Fibroblast of skin of left quadriceps (primary cell): ENCODE measurements at regions not wholly inside any gene's neighbourhood (a gene's known extent, or its start where the extent isn't known, plus 50 kb on each side); places are given as distances from the start of the nearest gene placed in this dataset.

Experiments used
- DNase-seq, 2 experiments: peaks; one replicate each; pipeline ENCODE4 v3.0.0-alpha.2; 2013; ENCODE audit warnings: low read depth in 2 of 2

GRCh38 chr6:90928051-90928450 is 341.2 kb upstream of the MAP3K7 start:
- no peak for DNase-seq

GRCh38 chr6:90925726-90926125 is 338.9 kb upstream of the MAP3K7 start:
- no peak for DNase-seq

- no peak for DNase-seq
These were observed 335.5 kb upstream of the MAP3K7 start for GRCh38 chr6:90922325-90922724.

- DNase-seq: no peak
These were observed 331.5 kb upstream of the MAP3K7 start for GRCh38 chr6:90918361-90918760.

GRCh38 chr6:90917376-90917775 is 330.5 kb upstream of the MAP3K7 start:
- no peak for DNase-seq

GRCh38 chr6:90916968-90917367 is 330.1 kb upstream of the MAP3K7 start:
- DNase-seq: no peak

- no peak for DNase-seq
These were observed 328.5 kb upstream of the MAP3K7 start for GRCh38 chr6:90915224-90915915.

- DNase-seq: no peak
These were observed 327.4 kb upstream of the MAP3K7 start for GRCh38 chr6:90914312-90914711.

GRCh38 chr6:90913266-90913960 is 326.5 kb upstream of the MAP3K7 start:
- no peak for DNase-seq

- DNase-seq: no peak
These were observed 324.8 kb upstream of the MAP3K7 start for GRCh38 chr6:90911642-90912041.

GRCh38 chr6:90910893-90911292 is 324.0 kb upstream of the MAP3K7 start:
- no peak for DNase-seq

GRCh38 chr6:90907931-90908655 is 321.2 kb upstream of the MAP3K7 start:
- DNase-seq: no peak

- DNase-seq: no peak
These were observed 318.5 kb upstream of the MAP3K7 start for GRCh38 chr6:90905351-90905750.

GRCh38 chr6:90900034-90900433 is 313.2 kb upstream of the MAP3K7 start:
- no peak for DNase-seq

- no peak for DNase-seq
These were observed 311.9 kb upstream of the MAP3K7 start for GRCh38 chr6:90898763-90899162.

GRCh38 chr6:90896075-90896547 is 309.2 kb upstream of the MAP3K7 start:
- no peak for DNase-seq

GRCh38 chr6:90895299-90896074 is 308.6 kb upstream of the MAP3K7 start:
- DNase-seq: no peak

- DNase-seq: no peak
These were observed 307.6 kb upstream of the MAP3K7 start for GRCh38 chr6:90894285-90895130.

GRCh38 chr6:90893400-90893799 is 306.5 kb upstream of the MAP3K7 start:
- no peak for DNase-seq

GRCh38 chr6:90892271-90892670 is 305.4 kb upstream of the MAP3K7 start:
- no peak for DNase-seq

GRCh38 chr6:90891355-90891754 is 304.5 kb upstream of the MAP3K7 start:
- no peak for DNase-seq
